HG03108 (cell line): ENCODE measurements at regions not wholly inside any gene's neighbourhood (a gene's known extent, or its start where the extent isn't known, plus 50 kb on each side); places are given as distances from the start of the nearest gene placed in this dataset.
"Not testable (repeated sequence)": the region's sequence is repeated elsewhere in the genome, so short reads cannot be mapped to it uniquely, and the experiment has no call there.

Experiments used
- ATAC-seq: cut with Tn5 transposase; IDR thresholded peaks from one replicate; pipeline ENCODE4 v1.9.1; 2021; ENCODE audit warnings: moderate library complexity; ENCODE audit not compliant: unreplicated experiment

- ATAC-seq: no peak
Observed at GRCh38 chr15:66864086-66864830, 162.2 kb downstream of the SMAD6 start.

- no peak for ATAC-seq
Observed at GRCh38 chr15:66864871-66865281, 162.8 kb downstream of the SMAD6 start.

DNA sequence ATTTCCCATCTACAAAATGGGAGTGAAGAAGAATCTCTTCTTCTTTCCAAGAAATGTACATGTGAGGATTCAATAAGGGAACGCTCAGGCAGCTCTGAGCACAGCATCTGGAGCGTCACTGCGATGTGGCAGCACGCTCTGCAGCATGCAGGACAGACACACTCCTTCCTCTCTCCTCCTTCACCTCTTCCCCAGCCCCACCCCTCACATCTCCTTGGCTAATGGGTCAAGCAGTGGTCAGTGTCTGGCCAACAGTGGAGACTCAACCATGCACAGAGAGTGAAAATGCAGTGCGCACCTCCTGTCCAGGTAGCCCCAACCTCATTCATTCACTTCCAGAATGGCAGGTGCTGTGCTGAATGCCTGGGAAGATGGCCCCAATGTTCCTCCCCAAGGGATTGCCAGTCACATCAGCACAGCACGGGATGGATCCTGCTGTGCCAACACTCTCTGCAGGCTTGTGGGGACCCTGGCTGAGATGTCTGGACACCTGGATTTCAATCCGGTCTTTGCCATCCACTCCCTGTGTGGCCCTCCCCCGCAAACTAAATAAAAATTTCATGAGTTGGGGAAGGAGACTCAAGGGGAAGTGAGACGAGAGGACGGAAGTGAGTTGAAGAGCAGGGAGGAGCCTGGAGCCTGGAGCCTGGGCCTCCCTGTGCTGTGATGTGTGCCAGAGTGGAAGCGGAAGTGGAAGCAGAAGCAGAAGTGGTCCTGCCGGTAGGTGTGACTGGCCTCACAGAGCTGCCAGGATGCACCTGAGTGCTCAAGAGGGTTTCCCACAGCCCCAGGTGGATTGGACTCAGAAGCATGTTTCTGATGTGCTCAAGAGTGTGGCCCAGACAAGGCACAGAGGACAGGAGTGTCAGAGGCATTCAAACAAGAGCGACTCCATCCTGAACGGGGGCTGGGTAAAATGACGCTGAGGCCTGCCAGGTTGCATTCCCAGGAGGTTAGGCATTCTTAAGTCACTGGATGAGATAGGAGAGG is 163.9 kb downstream of the SMAD6 start:
- ATAC-seq: peak; percentile 55

DNA sequence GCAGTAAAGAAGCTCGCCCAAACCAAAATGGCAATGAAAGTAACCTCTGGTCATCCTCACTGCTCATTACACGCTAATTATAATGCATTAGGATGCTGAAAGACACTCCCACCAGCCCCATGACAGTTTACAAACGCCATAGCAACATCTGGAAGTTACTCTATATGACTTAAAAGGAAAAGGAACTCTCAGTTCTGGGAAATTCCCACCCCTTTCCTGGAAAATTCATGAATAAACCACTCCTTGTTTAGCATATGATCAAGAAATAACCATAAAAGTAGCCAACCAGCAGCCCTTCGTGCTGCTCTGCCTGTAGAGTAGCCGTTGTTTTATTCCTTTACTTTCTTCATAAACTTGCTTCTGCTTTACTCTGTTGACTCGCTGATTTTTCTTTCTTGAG is 164.6 kb downstream of the SMAD6 start:
- no peak for ATAC-seq

DNA sequence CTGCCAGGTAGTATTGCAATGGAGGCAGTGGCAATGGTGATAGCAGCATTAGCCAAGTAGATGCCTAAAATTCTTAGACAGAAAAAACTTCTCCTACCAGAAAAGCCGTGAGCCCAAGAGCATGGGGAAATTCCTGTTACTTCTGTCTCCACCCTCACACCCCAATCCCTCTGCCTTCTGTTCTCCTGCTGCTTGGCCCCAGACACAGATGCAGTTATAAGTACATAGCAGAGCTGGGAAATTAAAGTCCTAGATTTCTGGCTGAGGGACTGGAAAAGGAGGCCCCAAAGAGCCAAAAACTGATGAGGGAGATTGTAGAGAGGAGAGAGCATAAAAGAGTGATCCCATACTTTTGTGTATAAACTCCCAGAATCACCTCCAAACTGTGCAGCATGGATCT is 166.9 kb downstream of the SMAD6 start:
- ATAC-seq: no peak

- no peak for ATAC-seq
Observed at GRCh38 chr15:66870880-66871388, 168.9 kb downstream of the SMAD6 start.

DNA sequence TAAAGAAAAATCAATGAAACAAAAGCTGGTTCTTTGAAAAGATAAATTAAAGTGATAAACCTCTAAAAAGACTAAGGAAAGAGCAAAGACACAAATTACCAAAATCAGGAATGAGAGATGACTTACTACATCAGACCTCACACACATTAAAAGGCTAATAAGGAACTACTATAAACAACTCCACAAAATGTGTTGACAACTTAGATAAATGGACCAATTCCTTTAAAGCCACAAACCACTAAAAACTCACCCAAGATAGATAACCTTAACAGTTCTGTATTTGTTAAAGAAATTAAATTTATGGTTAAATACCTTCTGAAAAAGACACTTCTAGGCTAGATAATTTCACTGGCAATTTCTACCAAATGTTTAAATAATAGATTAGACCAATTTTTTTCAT is 170.4 kb downstream of the SMAD6 start:
- no peak for ATAC-seq

DNA sequence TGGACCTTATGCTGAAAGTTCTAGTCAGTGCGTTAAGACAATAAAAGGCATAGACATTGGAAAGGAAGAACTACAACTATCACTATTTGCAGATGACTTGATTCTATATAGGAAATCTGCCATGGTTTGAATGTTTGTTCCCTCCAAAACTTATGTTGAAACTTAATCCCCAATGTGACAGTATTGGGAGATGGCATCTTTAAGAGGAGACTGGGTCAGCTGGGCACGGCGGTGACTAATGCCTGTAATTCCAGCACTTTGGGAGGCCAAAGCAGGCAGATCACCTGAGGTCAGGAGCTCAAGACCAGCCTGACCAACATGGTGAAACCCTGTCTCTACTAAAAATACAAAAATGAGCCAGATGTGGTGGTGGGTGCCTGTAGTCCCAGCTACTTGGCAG is 171.3 kb downstream of the SMAD6 start:
- not testable (repeated sequence) for ATAC-seq

DNA sequence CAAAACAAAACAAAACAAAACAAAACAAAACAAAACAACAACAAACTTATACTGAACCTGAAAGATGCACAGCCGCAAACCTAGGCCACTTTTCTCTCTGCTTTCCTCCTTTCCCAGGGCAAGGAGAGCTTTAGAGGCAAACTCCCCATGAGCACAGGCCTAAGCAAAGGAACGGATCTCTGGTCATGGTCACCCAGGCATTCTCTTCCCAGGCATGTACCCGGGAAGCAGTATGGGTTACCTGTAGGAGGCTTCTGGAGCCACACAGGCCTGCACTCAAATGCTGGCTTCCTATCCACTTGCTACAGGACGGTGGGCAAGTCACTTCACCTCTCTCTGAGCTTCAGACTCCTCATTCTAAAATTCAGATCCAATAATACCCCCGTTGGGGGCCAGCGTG is 171.8 kb downstream of the SMAD6 start:
- no peak for ATAC-seq

GRCh38 chr15:66875588-66876420 is 173.8 kb downstream of the SMAD6 start:
- ATAC-seq: no peak

GRCh38 chr15:66876421-66876730 is 174.3 kb downstream of the SMAD6 start:
- ATAC-seq: no peak

DNA sequence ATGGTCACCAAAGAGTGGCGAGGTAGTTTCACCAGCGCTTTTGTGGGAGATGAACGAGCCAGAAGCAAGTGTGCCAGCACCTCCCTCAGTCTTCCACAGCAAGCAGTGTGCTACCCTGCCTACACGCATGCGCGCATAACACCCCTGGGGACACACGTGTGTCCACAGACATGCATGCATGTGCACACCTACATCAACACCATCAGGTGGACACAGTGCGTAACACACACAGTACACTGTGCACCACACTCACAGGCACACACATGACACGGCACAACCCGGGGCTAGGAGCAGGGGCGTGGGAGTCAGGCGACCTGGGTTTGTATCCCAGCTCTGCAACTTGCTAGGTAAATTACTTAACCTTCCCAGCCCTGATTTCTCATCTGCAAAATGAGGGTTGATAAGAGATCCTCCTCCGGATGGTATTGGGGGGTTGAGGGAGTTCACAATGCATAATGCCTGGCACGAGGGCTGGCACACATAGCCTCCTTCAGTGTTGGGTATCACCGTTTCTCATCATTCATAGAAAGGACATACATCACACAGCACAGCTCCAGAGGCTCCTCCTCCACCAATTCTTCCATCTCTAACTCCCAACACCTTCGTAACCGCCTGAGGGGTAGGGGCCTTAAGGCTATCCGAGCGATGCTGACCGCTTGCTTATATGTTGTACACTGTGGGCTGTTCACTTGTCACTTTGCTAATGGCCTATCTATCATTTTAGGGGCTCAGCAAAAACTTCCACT is 174.9 kb downstream of the SMAD6 start:
- no peak for ATAC-seq

DNA sequence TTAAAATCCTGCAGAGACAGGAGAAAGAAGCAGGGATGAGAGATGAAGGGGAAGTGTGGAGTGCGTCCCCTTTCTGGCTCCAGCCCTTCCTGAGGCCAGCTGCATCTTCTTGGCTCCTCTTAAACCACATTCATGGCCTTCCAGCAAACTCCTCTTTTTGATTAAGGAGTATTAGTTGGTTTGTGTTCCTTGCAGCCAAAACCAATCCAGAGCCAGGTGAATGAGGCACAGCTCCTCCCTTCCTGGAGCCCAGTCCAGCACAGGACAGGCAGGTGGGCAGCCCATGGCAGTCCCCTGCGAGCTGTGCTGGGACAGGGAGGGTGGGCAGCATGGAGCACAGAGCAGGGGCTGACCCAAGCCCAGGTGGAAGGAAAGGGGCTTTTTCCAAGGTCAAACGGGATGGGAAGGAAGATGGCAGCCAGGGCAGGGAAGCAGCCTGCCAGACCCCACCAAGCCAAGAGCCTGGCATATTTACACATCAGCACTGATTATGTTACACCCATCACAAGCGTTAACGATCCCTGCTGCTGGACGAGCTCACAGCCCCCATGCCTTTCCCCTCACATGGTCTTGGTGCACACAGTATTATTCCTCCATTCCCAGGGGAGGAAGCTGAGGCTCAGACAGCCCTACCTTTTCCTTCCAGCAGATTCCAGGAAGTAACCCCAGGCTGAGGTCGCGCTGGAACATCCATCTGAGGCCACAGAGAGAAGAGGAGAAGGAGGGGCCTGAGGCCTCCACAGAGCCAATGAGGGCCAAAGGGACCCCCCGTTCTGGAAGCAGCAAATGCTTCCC is 175.6 kb downstream of the SMAD6 start:
- ATAC-seq: no peak

GRCh38 chr15:66878761-66879160 is 176.7 kb downstream of the SMAD6 start:
- no peak for ATAC-seq

DNA sequence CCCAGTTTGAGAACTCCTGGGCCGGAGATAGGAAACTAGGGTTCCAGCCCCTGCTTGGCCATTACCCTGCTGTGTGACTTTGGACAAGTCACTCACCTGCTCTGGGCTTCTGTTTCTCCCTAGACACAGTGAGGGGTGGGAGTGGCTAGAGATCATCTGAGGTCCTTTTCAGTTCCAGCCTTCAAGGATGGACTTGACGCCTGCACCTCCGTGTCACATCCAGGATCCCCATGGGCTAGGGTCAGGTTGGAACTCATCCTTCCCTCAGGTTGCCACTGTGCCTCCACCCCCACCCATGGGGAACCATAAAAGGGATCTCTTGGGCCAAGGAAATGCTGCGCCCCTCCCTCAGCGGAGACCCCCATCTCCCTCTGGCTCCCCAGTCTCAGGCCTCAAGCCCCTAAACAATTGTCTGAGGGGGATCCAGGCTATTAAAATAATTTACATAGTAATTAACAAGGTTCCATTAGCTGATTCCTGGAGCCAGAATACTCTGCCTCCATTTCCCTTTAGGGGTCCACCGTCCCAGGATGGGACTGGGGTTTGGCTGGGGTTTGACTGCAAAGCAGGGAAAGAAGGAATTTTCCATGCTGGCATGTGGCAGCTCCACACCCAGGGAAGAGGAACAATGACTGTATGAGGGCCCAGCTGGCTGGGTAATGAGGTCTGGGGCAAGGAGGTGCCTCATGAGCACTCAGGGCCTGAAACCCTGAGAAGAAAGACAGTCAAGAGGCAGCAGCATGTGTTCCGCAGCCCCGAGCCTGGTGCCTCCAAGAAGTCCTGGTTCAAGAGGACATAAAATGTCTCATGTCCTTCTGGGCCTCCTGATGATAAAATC is 177.7 kb downstream of the SMAD6 start:
- ATAC-seq: no peak

DNA sequence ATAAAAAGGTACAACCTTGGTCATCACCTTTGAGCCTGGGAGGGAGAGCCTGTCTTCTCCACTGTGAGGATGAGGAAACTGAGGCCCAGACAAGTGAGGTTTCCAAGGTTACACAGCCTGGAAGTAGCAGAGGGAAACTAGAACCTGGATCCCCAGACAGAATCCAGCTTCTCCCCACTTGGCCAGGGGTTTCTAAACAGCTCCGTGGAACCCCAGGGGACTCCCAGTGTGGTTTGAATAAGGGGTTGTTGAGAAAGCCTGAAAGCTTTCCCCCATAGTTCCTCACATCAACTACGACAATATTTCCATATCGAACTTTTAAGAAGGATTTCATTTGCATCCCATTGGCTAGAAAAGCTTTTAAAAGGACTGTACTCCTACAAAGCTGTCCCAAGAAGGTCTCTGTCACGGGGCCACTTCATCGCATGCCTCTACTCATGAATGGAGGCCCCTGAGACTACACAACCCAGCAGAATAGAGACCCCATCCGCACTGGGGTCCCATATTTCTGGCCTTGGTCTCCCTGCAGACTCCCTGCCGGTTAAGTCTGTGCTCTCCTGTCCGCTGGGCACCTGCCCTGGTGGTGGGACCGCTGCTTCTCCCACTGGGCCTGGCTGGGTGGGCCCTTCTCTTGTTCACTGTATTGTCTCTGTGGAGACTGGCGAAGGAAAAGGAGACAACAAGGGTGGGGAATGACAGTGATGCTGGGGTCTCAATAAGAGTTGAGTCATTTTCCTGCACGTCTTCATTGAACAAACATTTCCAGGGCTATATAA is 178.5 kb downstream of the SMAD6 start:
- no peak for ATAC-seq

DNA sequence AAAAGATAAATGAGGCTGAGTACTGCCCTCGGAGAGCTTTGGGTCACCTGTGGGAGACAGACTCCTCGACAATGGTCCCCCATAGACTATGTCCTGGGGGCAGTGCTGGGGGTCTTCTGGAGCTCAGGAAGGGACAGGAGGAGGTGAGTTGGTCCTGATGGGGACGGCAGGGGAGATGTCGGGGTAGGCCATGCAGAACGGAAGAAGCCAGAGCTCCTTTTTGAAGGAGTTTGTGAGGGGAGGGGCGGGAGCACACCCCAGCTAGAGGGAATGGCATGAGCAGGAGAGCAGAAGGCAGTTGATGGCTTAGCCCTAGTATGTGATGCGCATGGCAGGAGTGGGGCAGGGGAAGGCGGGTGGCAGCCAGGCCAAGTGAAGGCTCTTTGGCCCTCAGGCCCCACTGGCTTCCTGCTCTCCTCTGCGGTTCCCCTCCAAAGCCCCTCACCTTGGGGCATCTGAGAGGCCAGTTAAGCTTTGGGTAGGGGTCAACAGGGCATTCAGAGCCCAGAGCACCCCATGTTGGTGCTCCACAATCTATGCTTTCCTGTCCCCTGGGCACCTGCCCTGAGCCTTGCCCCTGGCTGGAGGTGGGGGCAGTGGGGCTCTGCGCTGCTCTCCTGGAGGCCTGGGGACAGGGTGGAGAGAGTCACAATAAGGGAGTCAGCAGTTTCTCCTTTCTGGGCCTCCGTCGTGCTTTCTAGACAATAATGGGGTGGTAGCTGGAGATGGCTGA is 179.3 kb downstream of the SMAD6 start:
- no peak for ATAC-seq
